Liver (tissue), 8 donors: ENCODE measurements at regions not wholly inside any gene's neighbourhood (a gene's known extent, or its start where the extent isn't known, plus 50 kb on each side); places are given as distances from the start of the nearest gene placed in this dataset.

Experiments used
- DNase-seq: peaks from one replicate; pipeline ENCODE4 v3.0.0-alpha.2; 2017; ENCODE audit warnings: low spot score
- H3K27ac ChIP-seq, 2 donors: one replicate each; pipeline ENCODE4 v1.7.0; 2013; ENCODE audit warnings: inconsistent platforms in 2 of 2, low read length in 2 of 2, control low read depth in 1 of 2, low read depth in 1 of 2, mild to moderate bottlenecking in 1 of 2
- H3K27me3 ChIP-seq, 4 donors: one replicate each; pipeline versions ENCODE4 v1.6.1 to v1.7.0; 2013; ENCODE audit warnings: low read length in 3 of 4, inconsistent platforms in 1 of 4, mild to moderate bottlenecking in 1 of 4, moderate library complexity in 1 of 4; ENCODE audit not compliant: control insufficient read depth in 4 of 4, insufficient read depth in 4 of 4
- H3K36me3 ChIP-seq, 4 donors: one replicate each; pipeline versions ENCODE4 v1.6.1 to v1.7.0; 2013; ENCODE audit warnings: low read length in 3 of 4, mild to moderate bottlenecking in 3 of 4, low read depth in 1 of 4, moderate library complexity in 1 of 4; ENCODE audit not compliant: control insufficient read depth in 4 of 4, insufficient read depth in 3 of 4
- H3K4me1 ChIP-seq, 4 donors: one replicate each; pipeline versions ENCODE4 v1.6.1 to v1.7.0; 2013; ENCODE audit warnings: low read length in 3 of 4, mild to moderate bottlenecking in 3 of 4, moderate library complexity in 1 of 4; ENCODE audit not compliant: control insufficient read depth in 4 of 4, insufficient read depth in 4 of 4
- H3K4me3 ChIP-seq, 3 donors: one replicate each; pipeline versions ENCODE4 v1.6.1 to v1.7.0; 2013; ENCODE audit warnings: low read length in 3 of 3, control low read depth in 1 of 3, low read depth in 1 of 3, mild to moderate bottlenecking in 1 of 3
- H3K9ac ChIP-seq, 2 donors: one replicate each; pipeline ENCODE4 v1.7.0; 2013; ENCODE audit warnings: low read length in 2 of 2, mild to moderate bottlenecking in 2 of 2, moderate library complexity in 2 of 2, control low read depth in 1 of 2, low read depth in 1 of 2
- H3K9me3 ChIP-seq, 4 donors: one replicate each; pipeline versions ENCODE4 v1.6.1 to v1.7.0; 2013; ENCODE audit warnings: low read length in 3 of 4; ENCODE audit not compliant: control insufficient read depth in 4 of 4
- CTCF ChIP-seq: fragments of 150-350 bp; IDR thresholded peaks from 2 replicates; pipeline ENCODE4 v1.5.1; 2017; ENCODE audit warnings: improper control_type of control experiment, low read depth, low read length; ENCODE audit not compliant: missing input control
- EGR1 ChIP-seq, 2 donors: IDR thresholded peaks; 2 replicates each; pipeline ENCODE4 v1.6.1; 2016 to 2018; ENCODE audit warnings: antibody characterized with exemption in 2 of 2, low read depth in 2 of 2
- FOXA1 ChIP-seq: IDR thresholded peaks from 2 replicates; pipeline ENCODE4 v1.6.1; 2016; ENCODE audit warnings: antibody characterized with exemption
- FOXA2 ChIP-seq: IDR thresholded peaks from 2 replicates; pipeline ENCODE4 v1.6.1; 2016; ENCODE audit warnings: antibody characterized with exemption
- GABPA ChIP-seq, 2 donors: IDR thresholded peaks in 1 of 2; conservative IDR thresholded peaks in 1 of 2; 2 replicates each; pipeline ENCODE4 v1.6.1; 2016; ENCODE audit warnings: antibody characterized with exemption in 2 of 2, mild to moderate bottlenecking in 1 of 2, moderate library complexity in 1 of 2
- HNF4A ChIP-seq, 2 donors: conservative IDR thresholded peaks; 2 replicates each; pipeline ENCODE4 v1.6.1; 2016; ENCODE audit warnings: antibody characterized with exemption in 2 of 2, mild to moderate bottlenecking in 2 of 2
- HNF4G ChIP-seq: IDR thresholded peaks from 2 replicates; pipeline ENCODE4 v1.6.1; 2016; ENCODE audit warnings: antibody characterized with exemption
- JUND ChIP-seq, 2 donors: IDR thresholded peaks; 2 replicates each; pipeline ENCODE4 v1.6.1; 2016; ENCODE audit warnings: antibody characterized with exemption in 2 of 2
- MAX ChIP-seq: IDR thresholded peaks from 2 replicates; pipeline ENCODE4 v1.6.1; 2016; ENCODE audit warnings: antibody characterized with exemption
- NR2F2 ChIP-seq: IDR thresholded peaks from 2 replicates; pipeline ENCODE4 v1.6.1; 2016; ENCODE audit warnings: antibody characterized with exemption
- RAD21 ChIP-seq, 2 donors: IDR thresholded peaks; 2 replicates each; pipeline ENCODE4 v1.6.1; 2016; ENCODE audit warnings: antibody characterized with exemption in 2 of 2, mild to moderate bottlenecking in 2 of 2
- RXRA ChIP-seq, 2 donors: IDR thresholded peaks; 2 replicates each; pipeline ENCODE4 v1.6.1; 2017 to 2018; ENCODE audit warnings: antibody characterized with exemption in 2 of 2, mild to moderate bottlenecking in 1 of 2
- SP1 ChIP-seq: IDR thresholded peaks from 2 replicates; pipeline ENCODE4 v1.6.1; 2018; ENCODE audit warnings: antibody characterized with exemption, mild to moderate bottlenecking
- TAF1 ChIP-seq: conservative IDR thresholded peaks from 2 replicates; pipeline ENCODE4 v1.6.1; 2016; ENCODE audit warnings: antibody characterized with exemption, mild to moderate bottlenecking
- YY1 ChIP-seq: IDR thresholded peaks from 2 replicates; pipeline ENCODE4 v1.6.1; 2016; ENCODE audit warnings: antibody characterized with exemption, mild to moderate bottlenecking
- ZBTB33 ChIP-seq: IDR thresholded peaks from 2 replicates; pipeline ENCODE4 v1.6.1; 2016; ENCODE audit warnings: antibody characterized with exemption
- WGBS: extraction: QIAGEN DNeasy Blood & Tissue Kit; methylation state at CpG from one replicate; pipeline ENCODE4 v1.1.7; 2013; 5-methylcytosine and 5-hydroxymethylcytosine counted together
- TF ChIP-seq, protein P1 (sequence below): IDR thresholded peaks from 2 replicates; pipeline ENCODE4 v1.6.1; 2016; ENCODE audit warnings: antibody characterized with exemption, mild to moderate bottlenecking
- TF ChIP-seq, protein P2 (sequence below): IDR thresholded peaks from 2 replicates; pipeline ENCODE4 v1.6.1; 2016; ENCODE audit warnings: antibody characterized with exemption
- donor health status: healthy.
- donor health status: healthy.
- donor health status: healthy.
- donor health status: healthy.
- donor health status: healthy.

GRCh38 chrX:725971-726370 is 95.4 kb downstream of the SHOX start:
- Histone ChIP-seq H3K4me1 (no peaks in the 10 kb centered on the region), H3K4me3 (no peak overlapping the region), H3K9me3 (peaks cover 0 to 2% (median 0%) of the 10 kb centered on the region in 4 donors), H3K36me3 (no peaks in the 10 kb centered on the region), H3K27ac (no peak overlapping the region), H3K9ac (no peak overlapping the region), H3K27me3 (no peaks in the 10 kb centered on the region)
- 94% methylated on average over 9 of the region's 9 CpGs for WGBS
- no peak for DNase-seq
- TF ChIP-seq JUND (IDR thresholded peaks at IDR 0.05) (no peak), FOXA2 (no peak), FOXA1 (no peak), HNF4G (no peak), ZBTB33 (no peak)
- TF ChIP-seq, protein P1, sequence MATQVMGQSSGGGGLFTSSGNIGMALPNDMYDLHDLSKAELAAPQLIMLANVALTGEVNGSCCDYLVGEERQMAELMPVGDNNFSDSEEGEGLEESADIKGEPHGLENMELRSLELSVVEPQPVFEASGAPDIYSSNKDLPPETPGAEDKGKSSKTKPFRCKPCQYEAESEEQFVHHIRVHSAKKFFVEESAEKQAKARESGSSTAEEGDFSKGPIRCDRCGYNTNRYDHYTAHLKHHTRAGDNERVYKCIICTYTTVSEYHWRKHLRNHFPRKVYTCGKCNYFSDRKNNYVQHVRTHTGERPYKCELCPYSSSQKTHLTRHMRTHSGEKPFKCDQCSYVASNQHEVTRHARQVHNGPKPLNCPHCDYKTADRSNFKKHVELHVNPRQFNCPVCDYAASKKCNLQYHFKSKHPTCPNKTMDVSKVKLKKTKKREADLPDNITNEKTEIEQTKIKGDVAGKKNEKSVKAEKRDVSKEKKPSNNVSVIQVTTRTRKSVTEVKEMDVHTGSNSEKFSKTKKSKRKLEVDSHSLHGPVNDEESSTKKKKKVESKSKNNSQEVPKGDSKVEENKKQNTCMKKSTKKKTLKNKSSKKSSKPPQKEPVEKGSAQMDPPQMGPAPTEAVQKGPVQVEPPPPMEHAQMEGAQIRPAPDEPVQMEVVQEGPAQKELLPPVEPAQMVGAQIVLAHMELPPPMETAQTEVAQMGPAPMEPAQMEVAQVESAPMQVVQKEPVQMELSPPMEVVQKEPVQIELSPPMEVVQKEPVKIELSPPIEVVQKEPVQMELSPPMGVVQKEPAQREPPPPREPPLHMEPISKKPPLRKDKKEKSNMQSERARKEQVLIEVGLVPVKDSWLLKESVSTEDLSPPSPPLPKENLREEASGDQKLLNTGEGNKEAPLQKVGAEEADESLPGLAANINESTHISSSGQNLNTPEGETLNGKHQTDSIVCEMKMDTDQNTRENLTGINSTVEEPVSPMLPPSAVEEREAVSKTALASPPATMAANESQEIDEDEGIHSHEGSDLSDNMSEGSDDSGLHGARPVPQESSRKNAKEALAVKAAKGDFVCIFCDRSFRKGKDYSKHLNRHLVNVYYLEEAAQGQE = no peak

- TF ChIP-seq NR2F2 (no peak), RAD21 (IDR thresholded peaks at IDR 0.05) (no peak), JUND (IDR thresholded peaks at IDR 0.05) (no peak), FOXA2 (no peak), RXRA (IDR thresholded peaks at IDR 0.05) (no peak), EGR1 (IDR thresholded peaks at IDR 0.05; ENCODE audit: low read depth in 2 of 2) (no peak), SP1 (no peak), HNF4G (no peak), TAF1 (no peak), YY1 (no peak), FOXA1 (no peak), MAX (no peak), CTCF (no peak), GABPA (IDR thresholded peaks at IDR 0.05 in 1 of 2, conservative IDR thresholded peaks at IDR 0.05 in 1 of 2) (no peak), ZBTB33 (no peak), HNF4A (conservative IDR thresholded peaks at IDR 0.05) (no peak)
- TF ChIP-seq, protein P1 = no peak
- TF ChIP-seq, protein P2, sequence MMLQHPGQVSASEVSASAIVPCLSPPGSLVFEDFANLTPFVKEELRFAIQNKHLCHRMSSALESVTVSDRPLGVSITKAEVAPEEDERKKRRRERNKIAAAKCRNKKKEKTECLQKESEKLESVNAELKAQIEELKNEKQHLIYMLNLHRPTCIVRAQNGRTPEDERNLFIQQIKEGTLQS = no peak
- 94% methylated on average over 4 of the region's 4 CpGs for WGBS
- Histone ChIP-seq H3K4me1 (no peaks in the 10 kb centered on the region), H3K9ac (no peak overlapping the region), H3K4me3 (no peak overlapping the region), H3K27ac (no peak overlapping the region), H3K9me3 (peaks cover 0 to 2% (median 0%) of the 10 kb centered on the region in 4 donors), H3K36me3 (no peaks in the 10 kb centered on the region), H3K27me3 (no peaks in the 10 kb centered on the region)
- no peak for DNase-seq
Measured at GRCh38 chrX:724256-724655, 93.7 kb downstream of the SHOX start.
